Adrenal gland (tissue), 5 donors: ENCODE measurements at regions not wholly inside any gene's neighbourhood (a gene's known extent, or its start where the extent isn't known, plus 50 kb on each side); places are given as distances from the start of the nearest gene placed in this dataset.

Experiments used
- CTCF ChIP-seq, 6 experiments: fragments of 450-650 bp in 4 of 6; fragments of 200-600 bp in 2 of 6; sonication (generic) in 1 of 6; IDR thresholded peaks; 1 replicate in 5 of 6; 2 replicates in 1 of 6; pipeline versions ENCODE4 v1.5.1 to v1.8.0; 2016 to 2021; ENCODE audit warnings: antibody characterized with exemption in 6 of 6, mild to moderate bottlenecking in 2 of 6, moderate library complexity in 1 of 6
- POLR2A ChIP-seq, 2 donors: fragments of 450-650 bp; IDR thresholded peaks; one replicate each; pipeline ENCODE4 v1.6.1; 2017; ENCODE audit warnings: antibody characterized with exemption in 2 of 2, mild to moderate bottlenecking in 2 of 2, moderate library complexity in 1 of 2
- donor health status: DM: no; HTN: no; CAD: no.

DNA sequence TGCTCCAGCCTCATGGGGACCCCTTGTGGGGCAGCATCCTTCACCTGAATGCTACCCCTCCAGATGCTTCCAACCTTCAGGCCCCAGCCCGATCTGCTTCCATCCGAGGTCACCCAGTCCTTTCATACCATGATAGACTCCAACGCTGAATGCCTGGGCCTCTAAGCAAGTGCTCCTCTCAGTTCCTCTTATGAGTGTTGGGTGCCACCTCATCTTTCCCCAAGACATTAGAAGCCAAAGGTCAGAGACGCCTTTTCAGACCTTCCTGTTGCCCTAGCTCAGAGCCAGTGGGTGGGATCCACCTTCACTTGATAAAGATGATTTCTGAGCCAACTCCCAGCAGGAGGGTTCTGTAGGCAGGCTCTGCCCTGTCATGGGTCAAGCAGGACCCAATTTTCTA is 174.5 kb upstream of the MGAT5 start:
- TF ChIP-seq CTCF (IDR thresholded peaks at IDR 0.05) (no peak), POLR2A (IDR thresholded peaks at IDR 0.05) (no peak)
